ENCODE measurements at regions not wholly inside any gene's neighbourhood (a gene's known extent, or its start where the extent isn't known, plus 50 kb on each side); places are given as distances from the start of the nearest gene placed in this dataset.

DNA sequence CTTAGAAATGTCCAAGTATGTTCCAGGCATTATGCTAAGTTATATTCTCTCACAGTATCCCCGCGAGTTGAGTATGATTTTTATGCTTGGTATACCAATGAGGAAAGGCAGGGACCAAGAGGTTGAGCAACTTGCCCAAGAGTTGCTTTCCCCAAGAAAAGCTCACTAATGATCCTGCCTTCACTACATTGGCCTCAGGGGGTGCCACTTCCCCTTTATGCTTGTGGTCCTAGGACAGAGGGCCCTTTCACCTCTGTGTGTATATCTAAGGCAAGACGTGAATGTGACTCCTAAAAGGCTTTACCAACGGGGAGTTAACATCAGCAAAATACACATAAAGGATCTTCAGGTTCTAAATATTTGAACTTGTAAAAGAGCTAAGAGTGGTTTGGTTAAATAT is 164.4 kb upstream of the CPEB2 start:
- TF ChIP-seq EZH2 (IDR thresholded peaks at IDR 0.05; ENCODE audit: low read depth): no peak
- TF ChIP-seq, protein P1, sequence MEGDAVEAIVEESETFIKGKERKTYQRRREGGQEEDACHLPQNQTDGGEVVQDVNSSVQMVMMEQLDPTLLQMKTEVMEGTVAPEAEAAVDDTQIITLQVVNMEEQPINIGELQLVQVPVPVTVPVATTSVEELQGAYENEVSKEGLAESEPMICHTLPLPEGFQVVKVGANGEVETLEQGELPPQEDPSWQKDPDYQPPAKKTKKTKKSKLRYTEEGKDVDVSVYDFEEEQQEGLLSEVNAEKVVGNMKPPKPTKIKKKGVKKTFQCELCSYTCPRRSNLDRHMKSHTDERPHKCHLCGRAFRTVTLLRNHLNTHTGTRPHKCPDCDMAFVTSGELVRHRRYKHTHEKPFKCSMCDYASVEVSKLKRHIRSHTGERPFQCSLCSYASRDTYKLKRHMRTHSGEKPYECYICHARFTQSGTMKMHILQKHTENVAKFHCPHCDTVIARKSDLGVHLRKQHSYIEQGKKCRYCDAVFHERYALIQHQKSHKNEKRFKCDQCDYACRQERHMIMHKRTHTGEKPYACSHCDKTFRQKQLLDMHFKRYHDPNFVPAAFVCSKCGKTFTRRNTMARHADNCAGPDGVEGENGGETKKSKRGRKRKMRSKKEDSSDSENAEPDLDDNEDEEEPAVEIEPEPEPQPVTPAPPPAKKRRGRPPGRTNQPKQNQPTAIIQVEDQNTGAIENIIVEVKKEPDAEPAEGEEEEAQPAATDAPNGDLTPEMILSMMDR (conservative IDR thresholded peaks at IDR 0.05): no peak
